ENCODE measurements at regions not wholly inside any gene's neighbourhood (a gene's known extent, or its start where the extent isn't known, plus 50 kb on each side); places are given as distances from the start of the nearest gene placed in this dataset.

GRCh38 chr10:4506095-4506494 is 319.9 kb upstream of the AKR1E2 start:
- no peak for TF ChIP-seq CTCF (IDR thresholded peaks at IDR 0.05; ENCODE audit: low read depth, low read length)
- H3K4me3 ChIP-seq (ENCODE audit: low read depth, low read length): no peak overlapping the region

- no peak for TF ChIP-seq CTCF (IDR thresholded peaks at IDR 0.05; ENCODE audit: low read depth, low read length)
- no peak overlapping the region for H3K4me3 ChIP-seq (ENCODE audit: low read depth, low read length)
Observed at GRCh38 chr10:4504550-4504949, 321.5 kb upstream of the AKR1E2 start.

DNA sequence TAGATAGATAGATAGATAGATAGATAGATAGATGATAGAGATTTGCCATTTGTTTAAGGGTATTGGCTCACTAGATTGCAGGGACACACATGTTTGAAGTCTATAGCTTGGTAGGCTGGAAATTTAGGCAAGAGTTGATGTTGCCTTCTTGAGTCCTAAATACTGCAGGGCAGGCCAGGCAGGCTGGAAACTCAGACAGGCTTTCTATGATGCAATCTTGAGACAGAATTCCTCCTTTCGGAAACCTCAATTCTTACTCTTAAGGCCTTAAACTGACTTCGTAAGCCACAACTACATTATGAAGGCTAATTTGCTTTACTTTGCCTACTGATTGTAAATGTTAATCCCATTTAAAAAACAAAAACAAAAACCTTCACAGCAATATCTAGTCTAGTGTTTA is 322.9 kb upstream of the AKR1E2 start:
- no peak for TF ChIP-seq CTCF (IDR thresholded peaks at IDR 0.05; ENCODE audit: low read depth, low read length)
- H3K4me3 ChIP-seq (ENCODE audit: low read depth, low read length): no peak overlapping the region

- H3K4me3 ChIP-seq (ENCODE audit: low read depth, low read length): no peak overlapping the region
- no peak for TF ChIP-seq CTCF (IDR thresholded peaks at IDR 0.05; ENCODE audit: low read depth, low read length)
Observed at GRCh38 chr10:4501306-4501705, 324.7 kb upstream of the AKR1E2 start.

GRCh38 chr10:4498711-4499251 is 327.2 kb upstream of the AKR1E2 start:
- peak overlapping the region; percentile 10; the same call in 1 of the 2 replicates for H3K4me3 ChIP-seq (ENCODE audit: low read depth, low read length)
- TF ChIP-seq CTCF (IDR thresholded peaks at IDR 0.05; ENCODE audit: low read depth, low read length): no peak

DNA sequence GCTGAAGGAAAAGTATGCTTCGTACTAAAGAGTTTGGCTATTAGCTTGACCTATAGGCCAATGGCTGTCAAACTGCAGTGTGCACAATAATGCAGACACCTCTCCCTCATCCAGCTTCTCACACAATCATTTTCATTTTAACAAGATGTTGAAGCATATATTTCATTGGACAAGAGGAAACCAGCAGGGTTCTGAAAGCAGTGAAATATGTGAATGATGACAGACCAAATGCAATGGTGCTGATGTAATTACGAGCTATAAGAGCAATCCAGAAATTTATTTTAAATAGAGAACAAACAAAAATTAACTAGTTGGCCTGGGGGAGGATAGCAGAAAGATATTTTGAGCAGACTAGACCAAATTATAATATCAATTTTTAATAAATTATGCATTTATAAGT is 331.5 kb upstream of the AKR1E2 start:
- TF ChIP-seq CTCF (IDR thresholded peaks at IDR 0.05; ENCODE audit: low read depth, low read length): no peak
- H3K4me3 ChIP-seq (ENCODE audit: low read depth, low read length): no peak overlapping the region

- no peak for TF ChIP-seq CTCF (IDR thresholded peaks at IDR 0.05; ENCODE audit: low read depth, low read length)
- H3K4me3 ChIP-seq (ENCODE audit: low read depth, low read length): no peak overlapping the region
Observed at GRCh38 chr10:4492202-4492601, 333.8 kb upstream of the AKR1E2 start.
